ENCODE measurements at regions not wholly inside any gene's neighbourhood (a gene's known extent, or its start where the extent isn't known, plus 50 kb on each side); places are given as distances from the start of the nearest gene placed in this dataset.

GRCh38 chr15:31234815-31235214, 91.8 kb upstream of the KLF13 start:
- TF ChIP-seq EP300 (IDR thresholded peaks at IDR 0.05; ENCODE audit: low read depth) (no peak), POLR2A (IDR thresholded peaks at IDR 0.05) (no peak)
- TF ChIP-seq, protein P1, sequence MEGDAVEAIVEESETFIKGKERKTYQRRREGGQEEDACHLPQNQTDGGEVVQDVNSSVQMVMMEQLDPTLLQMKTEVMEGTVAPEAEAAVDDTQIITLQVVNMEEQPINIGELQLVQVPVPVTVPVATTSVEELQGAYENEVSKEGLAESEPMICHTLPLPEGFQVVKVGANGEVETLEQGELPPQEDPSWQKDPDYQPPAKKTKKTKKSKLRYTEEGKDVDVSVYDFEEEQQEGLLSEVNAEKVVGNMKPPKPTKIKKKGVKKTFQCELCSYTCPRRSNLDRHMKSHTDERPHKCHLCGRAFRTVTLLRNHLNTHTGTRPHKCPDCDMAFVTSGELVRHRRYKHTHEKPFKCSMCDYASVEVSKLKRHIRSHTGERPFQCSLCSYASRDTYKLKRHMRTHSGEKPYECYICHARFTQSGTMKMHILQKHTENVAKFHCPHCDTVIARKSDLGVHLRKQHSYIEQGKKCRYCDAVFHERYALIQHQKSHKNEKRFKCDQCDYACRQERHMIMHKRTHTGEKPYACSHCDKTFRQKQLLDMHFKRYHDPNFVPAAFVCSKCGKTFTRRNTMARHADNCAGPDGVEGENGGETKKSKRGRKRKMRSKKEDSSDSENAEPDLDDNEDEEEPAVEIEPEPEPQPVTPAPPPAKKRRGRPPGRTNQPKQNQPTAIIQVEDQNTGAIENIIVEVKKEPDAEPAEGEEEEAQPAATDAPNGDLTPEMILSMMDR (IDR thresholded peaks at IDR 0.05): no peak

Measured in transverse colon (tissue), 3 donors.